ENCODE measurements at regions not wholly inside any gene's neighbourhood (a gene's known extent, or its start where the extent isn't known, plus 50 kb on each side); places are given as distances from the start of the nearest gene placed in this dataset.
"Not testable (repeated sequence)": the region's sequence is repeated elsewhere in the genome, so short reads cannot be mapped to it uniquely, and the experiment has no call there.

GRCh38 chr10:124213471-124213870 is 120.1 kb upstream of the CHST15 start:
- DNase-seq (ENCODE audit: low read depth): no peak

GRCh38 chr10:124212702-124213101 is 119.3 kb upstream of the CHST15 start:
- DNase-seq (ENCODE audit: low read depth): no peak

- DNase-seq (ENCODE audit: low read depth): no peak
These were observed 118.5 kb upstream of the CHST15 start for GRCh38 chr10:124211921-124212320.

GRCh38 chr10:124210263-124210662 is 116.9 kb upstream of the CHST15 start:
- DNase-seq (ENCODE audit: low read depth): no peak

- no peak for DNase-seq (ENCODE audit: low read depth)
These were observed 114.0 kb upstream of the CHST15 start for GRCh38 chr10:124207391-124207790.

GRCh38 chr10:124206616-124207015 is 113.2 kb upstream of the CHST15 start:
- DNase-seq (ENCODE audit: low read depth): no peak

GRCh38 chr10:124205432-124205831 is 112.0 kb upstream of the CHST15 start:
- DNase-seq (ENCODE audit: low read depth): no peak

- no peak for DNase-seq (ENCODE audit: low read depth)
These were observed 111.3 kb upstream of the CHST15 start for GRCh38 chr10:124204726-124205125.

GRCh38 chr10:124200011-124200410 is 106.6 kb upstream of the CHST15 start:
- DNase-seq (ENCODE audit: low read depth): no peak

GRCh38 chr10:124198871-124199270 is 105.5 kb upstream of the CHST15 start:
- DNase-seq (ENCODE audit: low read depth): no peak

GRCh38 chr10:124198125-124198501 is 104.7 kb upstream of the CHST15 start:
- DNase-seq (ENCODE audit: low read depth): no peak

- no peak for DNase-seq (ENCODE audit: low read depth)
These were observed 104.2 kb upstream of the CHST15 start for GRCh38 chr10:124197371-124198124.

- DNase-seq (ENCODE audit: low read depth): no peak
These were observed 103.3 kb upstream of the CHST15 start for GRCh38 chr10:124196659-124197058.

GRCh38 chr10:124194199-124194824 is 100.9 kb upstream of the CHST15 start:
- DNase-seq (ENCODE audit: low read depth): no peak

- DNase-seq (ENCODE audit: low read depth): no peak
These were observed 99.9 kb upstream of the CHST15 start for GRCh38 chr10:124193309-124193696.

GRCh38 chr10:124192664-124193308 is 99.4 kb upstream of the CHST15 start:
- not testable (repeated sequence) for DNase-seq (ENCODE audit: low read depth)

- DNase-seq (ENCODE audit: low read depth): not testable (repeated sequence)
These were observed 97.1 kb upstream of the CHST15 start for GRCh38 chr10:124190476-124190875.

GRCh38 chr10:124186956-124187355 is 93.6 kb upstream of the CHST15 start:
- DNase-seq (ENCODE audit: low read depth): no peak

- DNase-seq (ENCODE audit: low read depth): no peak
These were observed 91.7 kb upstream of the CHST15 start for GRCh38 chr10:124185084-124185483.

- no peak for DNase-seq (ENCODE audit: low read depth)
These were observed 90.9 kb upstream of the CHST15 start for GRCh38 chr10:124184208-124184830.

GRCh38 chr10:124183617-124184016 is 90.2 kb upstream of the CHST15 start:
- no peak for DNase-seq (ENCODE audit: low read depth)

GRCh38 chr10:124182088-124182541 is 88.7 kb upstream of the CHST15 start:
- DNase-seq (ENCODE audit: low read depth): no peak

- no peak for DNase-seq (ENCODE audit: low read depth)
These were observed 88.3 kb upstream of the CHST15 start for GRCh38 chr10:124181656-124182055.

All from non-pigmented ciliary epithelial cell (primary cell).